IMR-90 (cell line): ENCODE measurements at regions not wholly inside any gene's neighbourhood (a gene's known extent, or its start where the extent isn't known, plus 50 kb on each side); places are given as distances from the start of the nearest gene placed in this dataset.

ENCODE experiments used
- ATAC-seq: fragments of 200-7000 bp; cut with Tn5 transposase; 2 replicates; pipeline ENCODE4 v1.9.1; 2020; ENCODE audit warnings: low read depth, mild to moderate bottlenecking, moderate library complexity
- BruUV-seq: library from RNA; stranded (reverse); fragments of 400-500 nt; replicated peaks from 2 replicates; lab custom pipeline; 2021; lab: Mats Ljungman, UMichigan
- CTCF ChIA-PET: fragments of 300-600 bp; formaldehyde crosslinking; extraction: SDS; loops from one replicate; lab custom pipeline; 2021; ENCODE audit warnings: antibody characterized with exemption; lab: Yijun Ruan, JAX
- POLR2A ChIA-PET: fragments of 300-600 bp; sonication (Branson Sonifier 250); formaldehyde crosslinking; loops from one replicate; lab custom pipeline; 2022; ENCODE audit warnings: antibody characterized with exemption; ENCODE audit not compliant: unreplicated experiment; lab: Charles Lee
- DNase-seq: peaks from one replicate; pipeline ENCODE4 v3.0.0; 2013
- H2AFZ ChIP-seq: replicated peaks from 2 replicates; pipeline ENCODE3; 2013; ENCODE audit warnings: low read length, mild to moderate bottlenecking; ENCODE audit not compliant: poor library complexity
- H2AK5ac ChIP-seq: 2 replicates; pipeline ENCODE4 v1.6.1; 2013; ENCODE audit warnings: low read depth, low read length, inconsistent platforms
- H2AK9ac ChIP-seq: replicated peaks from 2 replicates; pipeline ENCODE3; 2013; ENCODE audit warnings: mild to moderate bottlenecking, low read depth, low read length, moderate library complexity; ENCODE audit not compliant: poor library complexity
- H2BK120ac ChIP-seq: 2 replicates; pipeline ENCODE4 v1.6.1; 2013; ENCODE audit warnings: low read depth, low read length, inconsistent platforms
- H2BK15ac ChIP-seq: 3 replicates; pipeline ENCODE4 v1.6.1; 2013; ENCODE audit warnings: low read depth, low read length, inconsistent platforms
- H2BK20ac ChIP-seq: 2 replicates; pipeline ENCODE4 v1.6.1; 2013; ENCODE audit warnings: low read depth, mild to moderate bottlenecking, inconsistent platforms, low read length, moderate library complexity
- H2BK5ac ChIP-seq: 2 replicates; pipeline ENCODE4 v1.6.1; 2013; ENCODE audit warnings: mild to moderate bottlenecking, low read depth, low read length, inconsistent platforms; ENCODE audit not compliant: poor library complexity, severe bottlenecking
- H3K14ac ChIP-seq: replicated peaks from 2 replicates; pipeline ENCODE4 v1.6.1; 2013; ENCODE audit warnings: low read depth, low read length, inconsistent platforms
- H3K18ac ChIP-seq: 2 replicates; pipeline ENCODE4 v1.6.1; 2013; ENCODE audit warnings: low read depth, low read length, control low read depth
- H3K23ac ChIP-seq: 2 replicates; pipeline ENCODE4 v1.6.1; 2013; ENCODE audit warnings: low read depth, low read length, inconsistent platforms
- H3K27ac ChIP-seq: 2 replicates; pipeline ENCODE4 v1.5.1; 2013; ENCODE audit warnings: mild to moderate bottlenecking, control low read depth, low read length; ENCODE audit not compliant: insufficient read depth
- H3K27me3 ChIP-seq: 2 replicates; pipeline ENCODE4 v1.6.1; 2013; ENCODE audit warnings: low read length; ENCODE audit not compliant: control insufficient read depth, insufficient read depth
- H3K36me3 ChIP-seq: 2 replicates; pipeline ENCODE4 v1.6.1; 2013; ENCODE audit warnings: low read length, mixed read lengths; ENCODE audit not compliant: control insufficient read depth, insufficient read depth
- H3K4ac ChIP-seq: 2 replicates; pipeline ENCODE4 v1.6.1; 2013; ENCODE audit warnings: low read depth, low read length, inconsistent platforms
- H3K4me1 ChIP-seq: 2 replicates; pipeline ENCODE4 v1.6.1; 2013; ENCODE audit warnings: low read length, mixed read lengths; ENCODE audit not compliant: control insufficient read depth, insufficient read depth
- H3K4me2 ChIP-seq: 2 replicates; pipeline ENCODE4 v1.6.1; 2013; ENCODE audit warnings: low read depth, mild to moderate bottlenecking, control low read depth, low read length, moderate library complexity
- H3K4me3 ChIP-seq: 2 replicates; pipeline ENCODE4 v1.5.1; 2013; ENCODE audit warnings: low read depth, mild to moderate bottlenecking, control low read depth, low read length, moderate library complexity; ENCODE audit not compliant: insufficient read depth
- H3K56ac ChIP-seq: 2 replicates; pipeline ENCODE4 v1.6.1; 2013; ENCODE audit warnings: low read length, inconsistent platforms; ENCODE audit not compliant: insufficient read depth; ENCODE audit errors: extremely low read depth
- H3K79me1 ChIP-seq, 2 experiments: 2 replicates each; pipeline ENCODE4 v1.6.1; 2013; ENCODE audit warnings: low read length in 2 of 2, inconsistent platforms in 1 of 2, low read depth in 1 of 2
- H3K9ac ChIP-seq: 2 replicates; pipeline ENCODE4 v1.6.1; 2013; ENCODE audit warnings: low read depth, low read length, control low read depth
- H3K9me1 ChIP-seq: 2 replicates; pipeline ENCODE4 v1.6.1; 2013; ENCODE audit warnings: low read length, inconsistent platforms; ENCODE audit not compliant: insufficient read depth
- H3K9me3 ChIP-seq: 2 replicates; pipeline ENCODE4 v1.6.1; 2013; ENCODE audit warnings: low read length; ENCODE audit not compliant: control insufficient read depth, insufficient read depth
- H4K20me1 ChIP-seq: 2 replicates; pipeline ENCODE4 v1.6.1; 2013; ENCODE audit warnings: low read length, inconsistent platforms; ENCODE audit not compliant: insufficient read depth
- H4K5ac ChIP-seq: 2 replicates; pipeline ENCODE4 v1.6.1; 2013; ENCODE audit warnings: mild to moderate bottlenecking, low read depth, low read length, control low read depth
- H4K8ac ChIP-seq, 2 experiments: 2 replicates each; pipeline ENCODE4 v1.6.1; 2013; ENCODE audit warnings: low read depth in 2 of 2, low read length in 2 of 2, control low read depth in 1 of 2, inconsistent platforms in 1 of 2
- H4K91ac ChIP-seq: 2 replicates; pipeline ENCODE4 v1.6.1; 2013; ENCODE audit warnings: low read depth, low read length, inconsistent platforms; ENCODE audit not compliant: insufficient read depth
- BHLHE40 ChIP-seq: fragments of 150-350 bp; IDR thresholded peaks from 2 replicates; pipeline ENCODE4 v1.6.1; 2016; ENCODE audit warnings: mild to moderate bottlenecking, low read depth, low read length
- CHD1 ChIP-seq: IDR thresholded peaks from 2 replicates; pipeline ENCODE4 v1.6.1; 2012; ENCODE audit warnings: low read depth, low read length, improper control_type of control experiment
- WGBS, 2 experiments: methylation state at CpG; one replicate each; pipeline versions ENCODE4 v1.1.5 to v1.1.7; 2013; ENCODE audit warnings: missing lambda C conversion rate in 2 of 2; ENCODE audit not compliant: insufficient read length in 1 of 2; ENCODE audit errors: extremely low coverage in 2 of 2; 5-methylcytosine and 5-hydroxymethylcytosine counted together
- dilution Hi-C: fragments of 300-500 bp; cut with HindIII; formaldehyde crosslinking; loops from one replicate; pipeline ENCODE4 v1.14.3; 2018; ENCODE audit warnings: low sequenced_read_pairs; ENCODE audit not compliant: unreplicated experiment
- in situ Hi-C: fragments of 300-500 bp; cut with MboI; formaldehyde crosslinking; loops from 3 replicates; pipeline ENCODE4 v1.14.3; 2019; ENCODE audit warnings: low sequenced_read_pairs, inconsistent platforms, mixed read lengths
- intact Hi-C: fragments of 100-400 bp; cut with micrococcal nuclease; formaldehyde crosslinking; loops from 2 replicates; pipeline ENCODE4 v1.10.0; 2022

DNA sequence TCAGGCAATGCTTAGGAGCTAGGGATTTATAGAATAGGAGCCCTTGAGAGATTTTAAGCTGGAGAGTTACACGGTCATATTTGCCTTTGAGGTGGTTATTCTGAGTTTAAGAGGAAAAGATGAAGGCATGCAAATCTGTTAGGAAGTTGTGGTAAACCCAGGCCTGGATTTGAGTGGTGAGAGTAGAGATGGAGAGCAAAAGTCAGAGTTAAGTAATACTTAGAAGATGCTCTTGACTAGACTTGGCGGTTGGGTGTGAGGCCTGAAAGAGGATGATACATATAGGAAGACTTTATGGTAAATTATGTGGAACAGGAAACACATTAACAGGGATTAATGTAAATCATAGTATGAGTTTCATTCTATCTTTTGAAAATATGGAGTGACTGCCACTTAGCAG lies 136.0 kb upstream of the ARX start:
- H3K4ac ChIP-seq: no peak overlapping the region
- H3K27me3 ChIP-seq: no peaks in the 10 kb centered on the region
- no peaks in the 10 kb centered on the region for H3K9me3 ChIP-seq
- H3K4me3 ChIP-seq: no peak overlapping the region
- H2BK15ac ChIP-seq: no peak overlapping the region
- DNase-seq (no peak), ATAC-seq (no peak)
- dilution Hi-C loops: no loop called here
- ChIA-PET CTCF (no interaction called here), POLR2A (no interaction called here)
- no peak overlapping the region for H3K18ac ChIP-seq
- no TSS peak for BruUV-seq
- no peak overlapping the region for H3K56ac ChIP-seq
- no peak overlapping the region for H3K9ac ChIP-seq
- no peaks in the 10 kb centered on the region for H4K20me1 ChIP-seq
- no peak overlapping the region for H2AK9ac ChIP-seq
- H3K79me1 ChIP-seq: no peaks in the 10 kb centered on the region
- H3K4me1 ChIP-seq: no peaks in the 10 kb centered on the region
- no peak overlapping the region for H3K23ac ChIP-seq
- WGBS, 2 experiments: 23% methylated on average over 1 of the region's 2 CpGs; no CpG with 5 or more reads in 1 of the 2 experiments
- H3K4me2 ChIP-seq: no peak overlapping the region
- no peaks in the 10 kb centered on the region for H3K9me1 ChIP-seq
- no peak overlapping the region for H4K91ac ChIP-seq
- no peak overlapping the region for H2BK5ac ChIP-seq
- intact Hi-C loops: no loop called here
- no peak overlapping the region for H3K14ac ChIP-seq
- in situ Hi-C loops: no loop called here
- H2BK120ac ChIP-seq: no peak overlapping the region
- no peak overlapping the region for H3K27ac ChIP-seq
- H4K5ac ChIP-seq: no peak overlapping the region
- H4K8ac ChIP-seq: no peak overlapping the region
- no peak overlapping the region for H2BK20ac ChIP-seq
- no peak overlapping the region for H2AK5ac ChIP-seq
- H2AFZ ChIP-seq: no peak overlapping the region
- no peaks in the 10 kb centered on the region for H3K36me3 ChIP-seq
- TF ChIP-seq CHD1 (no peak), BHLHE40 (no peak)
